Skeletal muscle satellite cell (primary cell): ENCODE measurements at regions not wholly inside any gene's neighbourhood (a gene's known extent, or its start where the extent isn't known, plus 50 kb on each side); places are given as distances from the start of the nearest gene placed in this dataset.

ENCODE experiments used
- H3K27me3 ChIP-seq: 2 replicates; pipeline ENCODE4 v1.7.0; 2013; ENCODE audit warnings: low read length; ENCODE audit not compliant: control insufficient read depth, insufficient read depth
- H3K36me3 ChIP-seq: 2 replicates; pipeline ENCODE4 v1.7.0; 2013; ENCODE audit warnings: mild to moderate bottlenecking, control low read depth, low read length; ENCODE audit not compliant: insufficient read depth
- H3K4me1 ChIP-seq: 2 replicates; pipeline ENCODE4 v1.7.0; 2013; ENCODE audit warnings: low read length; ENCODE audit not compliant: control insufficient read depth, insufficient read depth
- H3K4me2 ChIP-seq: 2 replicates; pipeline ENCODE4 v1.7.0; 2013; ENCODE audit warnings: mild to moderate bottlenecking, low read length
- H3K4me3 ChIP-seq: 2 replicates; pipeline ENCODE4 v1.7.0; 2013; ENCODE audit warnings: low read length
- H3K9ac ChIP-seq: 2 replicates; pipeline ENCODE4 v1.7.0; 2013; ENCODE audit warnings: mild to moderate bottlenecking, low read depth, low read length, moderate library complexity
- H3K9me3 ChIP-seq: replicated peaks from 2 replicates; pipeline ENCODE4 v1.7.0; 2013; ENCODE audit warnings: mild to moderate bottlenecking, control low read depth, low read length

GRCh38 chr10:108771106-108771505 is 1152.2 kb downstream of the XPNPEP1 start:
- no peak overlapping the region for H3K4me3 ChIP-seq
- H3K4me1 ChIP-seq = no peaks in the 10 kb centered on the region
- H3K27me3 ChIP-seq = no peaks in the 10 kb centered on the region
- no peak overlapping the region for H3K9ac ChIP-seq
- no peak overlapping the region for H3K4me2 ChIP-seq
- no peaks in the 10 kb centered on the region for H3K9me3 ChIP-seq
- no peaks in the 10 kb centered on the region for H3K36me3 ChIP-seq

GRCh38 chr10:108765794-108766193 is 1157.5 kb downstream of the XPNPEP1 start:
- Histone ChIP-seq H3K9me3 (no peaks in the 10 kb centered on the region), H3K4me1 (no peaks in the 10 kb centered on the region), H3K4me2 (no peak overlapping the region), H3K27me3 (no peaks in the 10 kb centered on the region), H3K9ac (no peak overlapping the region), H3K4me3 (no peak overlapping the region), H3K36me3 (no peaks in the 10 kb centered on the region)

DNA sequence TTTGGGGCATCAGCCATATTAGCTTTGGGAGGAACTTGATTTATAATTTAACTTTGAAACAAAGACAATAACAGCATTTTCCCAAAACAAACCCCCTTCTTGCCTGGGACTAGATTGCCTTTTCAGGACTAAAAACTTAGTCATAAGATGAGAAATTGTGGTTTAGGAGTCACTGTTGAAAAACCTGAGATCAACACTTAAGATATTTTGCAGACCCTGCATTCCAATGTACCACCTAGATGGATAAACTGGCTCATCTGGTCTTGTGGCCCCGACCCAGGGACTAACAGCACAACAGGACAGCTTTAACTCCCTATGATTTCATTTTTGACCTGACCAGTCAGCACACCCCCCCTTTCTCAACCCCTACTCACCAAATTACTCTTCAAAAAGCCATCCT is 1165.4 kb downstream of the XPNPEP1 start:
- Histone ChIP-seq H3K9ac (no peak overlapping the region), H3K9me3 (no peaks in the 10 kb centered on the region), H3K36me3 (no peaks in the 10 kb centered on the region), H3K4me3 (no peak overlapping the region), H3K4me2 (no peak overlapping the region), H3K4me1 (no peaks in the 10 kb centered on the region), H3K27me3 (no peaks in the 10 kb centered on the region)

GRCh38 chr10:108755646-108756045 is 1167.7 kb downstream of the XPNPEP1 start:
- Histone ChIP-seq H3K36me3 (no peaks in the 10 kb centered on the region), H3K4me1 (no peaks in the 10 kb centered on the region), H3K9ac (no peak overlapping the region), H3K4me2 (no peak overlapping the region), H3K9me3 (no peaks in the 10 kb centered on the region), H3K4me3 (no peak overlapping the region), H3K27me3 (no peaks in the 10 kb centered on the region)

DNA sequence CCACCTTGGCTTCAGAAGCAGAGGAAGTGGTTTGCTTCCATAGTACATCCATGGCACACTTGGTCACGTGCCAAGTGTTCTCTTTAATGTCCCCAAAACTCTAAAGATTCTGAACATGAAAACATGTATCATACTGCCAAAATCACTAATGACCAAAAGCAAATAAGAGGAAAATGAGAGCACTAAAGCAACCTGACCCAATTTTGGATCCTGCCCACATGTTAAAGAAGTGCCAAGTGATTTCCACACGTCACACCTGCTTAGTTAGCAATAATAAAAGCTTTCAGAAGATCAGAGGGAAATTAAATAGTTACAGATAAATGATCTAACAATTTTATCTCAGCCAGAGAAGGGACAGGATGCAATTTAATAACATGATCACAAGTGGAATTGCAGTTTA is 1170.0 kb downstream of the XPNPEP1 start:
- H3K9me3 ChIP-seq = no peaks in the 10 kb centered on the region
- no peaks in the 10 kb centered on the region for H3K36me3 ChIP-seq
- H3K4me3 ChIP-seq = no peak overlapping the region
- no peak overlapping the region for H3K9ac ChIP-seq
- H3K4me1 ChIP-seq = no peaks in the 10 kb centered on the region
- no peaks in the 10 kb centered on the region for H3K27me3 ChIP-seq
- H3K4me2 ChIP-seq = no peak overlapping the region

DNA sequence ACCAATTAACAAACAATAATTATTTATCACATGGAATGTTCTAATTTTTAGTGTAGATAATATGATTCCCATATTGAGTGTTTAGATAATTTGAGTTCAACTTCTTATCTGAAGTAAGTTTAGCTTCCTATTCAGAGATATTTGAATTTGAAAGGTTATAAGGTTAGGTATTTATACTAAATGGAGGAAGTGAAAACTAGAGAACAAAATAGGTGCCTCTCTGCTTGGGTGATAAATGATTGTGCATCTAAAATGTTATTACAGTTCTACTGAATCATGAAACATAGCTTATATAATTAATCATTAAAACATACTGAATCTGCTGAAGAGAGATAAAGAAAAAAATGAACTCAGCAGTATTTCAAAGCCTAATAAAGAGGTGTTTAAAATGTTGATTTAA is 1174.3 kb downstream of the XPNPEP1 start:
- H3K4me3 ChIP-seq = no peak overlapping the region
- no peaks in the 10 kb centered on the region for H3K9me3 ChIP-seq
- H3K9ac ChIP-seq = no peak overlapping the region
- H3K36me3 ChIP-seq = no peaks in the 10 kb centered on the region
- no peaks in the 10 kb centered on the region for H3K4me1 ChIP-seq
- no peaks in the 10 kb centered on the region for H3K27me3 ChIP-seq
- no peak overlapping the region for H3K4me2 ChIP-seq

DNA sequence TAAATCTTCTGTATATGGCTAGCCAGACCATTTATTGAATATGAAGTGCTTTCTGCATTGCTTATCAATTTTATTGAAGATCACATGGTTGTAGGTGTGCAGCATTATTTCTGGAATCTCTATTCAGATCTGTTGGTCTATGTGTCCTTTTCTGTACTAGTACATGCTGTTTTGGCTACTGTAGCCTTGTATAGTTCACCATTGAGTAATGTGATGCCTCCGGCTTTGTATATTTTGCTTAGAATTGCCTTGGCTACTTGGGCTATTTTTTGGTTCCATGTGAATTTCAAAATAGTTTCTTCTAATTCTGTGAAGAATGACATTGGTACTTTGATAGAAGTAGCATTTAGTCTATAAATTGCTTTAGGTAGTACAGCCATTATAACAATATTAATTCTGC is 1187.2 kb downstream of the XPNPEP1 start:
- H3K4me3 ChIP-seq = no peak overlapping the region
- H3K36me3 ChIP-seq = no peaks in the 10 kb centered on the region
- H3K9me3 ChIP-seq = no peaks in the 10 kb centered on the region
- H3K27me3 ChIP-seq = no peaks in the 10 kb centered on the region
- no peaks in the 10 kb centered on the region for H3K4me1 ChIP-seq
- no peak overlapping the region for H3K4me2 ChIP-seq
- H3K9ac ChIP-seq = no peak overlapping the region

DNA sequence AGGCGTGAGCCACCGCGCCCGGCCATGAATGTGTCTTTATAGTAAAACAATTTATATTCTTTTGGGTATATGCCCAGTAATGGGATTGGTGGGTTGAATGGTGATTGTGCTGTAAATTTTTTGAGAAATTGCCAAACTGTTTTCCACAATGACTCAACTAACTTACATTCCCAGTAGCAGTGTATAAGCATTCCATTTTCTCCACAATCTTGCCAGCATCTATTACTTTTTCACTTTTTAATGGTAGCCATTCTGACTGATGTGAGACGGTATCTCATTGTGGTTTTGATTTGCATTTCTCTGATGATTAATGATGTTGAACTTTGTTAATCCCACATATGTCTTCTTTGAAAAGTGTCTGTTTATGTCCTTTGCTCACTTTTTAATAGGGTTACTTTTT is 1187.9 kb downstream of the XPNPEP1 start:
- Histone ChIP-seq H3K4me1 (no peaks in the 10 kb centered on the region), H3K4me3 (no peak overlapping the region), H3K27me3 (no peaks in the 10 kb centered on the region), H3K4me2 (no peak overlapping the region), H3K9me3 (no peaks in the 10 kb centered on the region), H3K9ac (no peak overlapping the region), H3K36me3 (no peaks in the 10 kb centered on the region)

GRCh38 chr10:108721874-108722273 is 1201.4 kb downstream of the XPNPEP1 start:
- Histone ChIP-seq H3K9ac (no peak overlapping the region), H3K4me2 (no peak overlapping the region), H3K27me3 (no peaks in the 10 kb centered on the region), H3K4me3 (no peak overlapping the region), H3K9me3 (no peaks in the 10 kb centered on the region), H3K4me1 (no peaks in the 10 kb centered on the region), H3K36me3 (no peaks in the 10 kb centered on the region)

- H3K27me3 ChIP-seq = no peaks in the 10 kb centered on the region
- no peaks in the 10 kb centered on the region for H3K36me3 ChIP-seq
- no peak overlapping the region for H3K4me2 ChIP-seq
- no peak overlapping the region for H3K9ac ChIP-seq
- H3K4me1 ChIP-seq = no peaks in the 10 kb centered on the region
- H3K9me3 ChIP-seq = peaks cover 3% of the 10 kb centered on the region
- no peak overlapping the region for H3K4me3 ChIP-seq
Observed at GRCh38 chr10:108716352-108716751, 1207.0 kb downstream of the XPNPEP1 start.

GRCh38 chr10:108709927-108710722 is 1213.2 kb downstream of the XPNPEP1 start:
- Histone ChIP-seq H3K36me3 (no peaks in the 10 kb centered on the region), H3K9ac (no peak overlapping the region), H3K9me3 (peaks cover 3% of the 10 kb centered on the region), H3K4me2 (no peak overlapping the region), H3K4me1 (no peaks in the 10 kb centered on the region), H3K4me3 (no peak overlapping the region), H3K27me3 (no peaks in the 10 kb centered on the region)

DNA sequence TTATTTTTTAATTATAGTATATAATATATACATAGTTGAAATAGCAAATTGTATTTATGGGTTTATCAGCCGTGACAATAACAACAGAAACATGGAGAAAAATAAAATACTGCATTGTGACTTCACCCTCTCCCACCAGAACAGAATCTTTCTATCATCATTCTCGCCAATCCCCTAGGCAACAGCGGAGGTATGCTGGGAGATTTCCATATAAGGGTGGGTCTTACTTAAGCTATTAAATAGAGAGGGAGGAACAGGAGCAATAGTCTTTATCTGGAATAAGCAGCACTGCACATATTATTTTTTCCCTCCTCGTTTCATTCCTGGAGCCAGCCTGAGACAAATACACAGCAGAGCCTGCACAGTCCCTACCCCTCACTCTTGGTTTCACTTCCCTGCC is 1214.9 kb downstream of the XPNPEP1 start:
- Histone ChIP-seq H3K36me3 (no peaks in the 10 kb centered on the region), H3K4me3 (no peak overlapping the region), H3K27me3 (no peaks in the 10 kb centered on the region), H3K9me3 (peaks cover 2% of the 10 kb centered on the region), H3K9ac (no peak overlapping the region), H3K4me1 (no peaks in the 10 kb centered on the region), H3K4me2 (no peak overlapping the region)
